HL-60 (cell line): ENCODE measurements at regions not wholly inside any gene's neighbourhood (a gene's known extent, or its start where the extent isn't known, plus 50 kb on each side); places are given as distances from the start of the nearest gene placed in this dataset.

Experiments
- DNase-seq, 2 experiments: peaks; one replicate each; pipeline ENCODE4 v3.0.0-alpha.2; 2010 to 2020; ENCODE audit warnings: low read depth in 1 of 2, low spot score in 1 of 2
- H3K27ac ChIP-seq: fragments of 250-450 bp; sonication (Bioruptor Pico); replicated peaks from 2 replicates; pipeline ENCODE4 v1.5.1; 2020; ENCODE audit warnings: mild to moderate bottlenecking, moderate library complexity
- H3K27me3 ChIP-seq: fragments of 250-450 bp; sonication (Bioruptor Pico); 2 replicates; pipeline ENCODE4 v1.5.1; 2021; ENCODE audit warnings: mild to moderate bottlenecking, moderate library complexity; ENCODE audit not compliant: insufficient read depth, poor library complexity, severe bottlenecking
- H3K4me3 ChIP-seq: replicated peaks from 2 replicates; pipeline ENCODE4 v1.5.1; 2011; ENCODE audit warnings: mild to moderate bottlenecking, control low read depth, low read length; ENCODE audit not compliant: insufficient read depth
- CTCF ChIP-seq: IDR thresholded peaks from one replicate; pipeline ENCODE4 v1.5.1; 2011; ENCODE audit warnings: low read length, control low read depth, inconsistent platforms; ENCODE audit not compliant: insufficient read depth
- GABPA ChIP-seq: IDR thresholded peaks from 2 replicates; pipeline ENCODE4 v1.6.1; 2012; ENCODE audit warnings: low read depth
- POLR2AphosphoS5 ChIP-seq: IDR thresholded peaks from 2 replicates; pipeline ENCODE4 v1.6.1; 2012; ENCODE audit warnings: low read depth
- REST ChIP-seq: IDR thresholded peaks from 2 replicates; pipeline ENCODE4 v1.6.1; 2012; ENCODE audit warnings: low read depth; ENCODE audit not compliant: insufficient replicate concordance
- SPI1 ChIP-seq: IDR thresholded peaks from 2 replicates; pipeline ENCODE4 v1.6.1; 2012; ENCODE audit warnings: low read depth, mild to moderate bottlenecking, borderline replicate concordance

GRCh38 chr14:56895154-56895553, 84.9 kb upstream of the OTX2 start:
- Histone ChIP-seq H3K27me3 (peaks cover 9% of the 10 kb centered on the region), H3K27ac (no peak overlapping the region), H3K4me3 (no peak overlapping the region)
- no peak for DNase-seq
- no peak for TF ChIP-seq SPI1
- no peak for TF ChIP-seq CTCF
- no peak for TF ChIP-seq REST
- no peak for TF ChIP-seq GABPA
- TF ChIP-seq POLR2AphosphoS5 = no peak

- Histone ChIP-seq H3K27me3 (peaks cover 9% of the 10 kb centered on the region), H3K27ac (no peak overlapping the region), H3K4me3 (no peak overlapping the region)
- no peak for DNase-seq
- TF ChIP-seq POLR2AphosphoS5 = no peak
- no peak for TF ChIP-seq GABPA
- TF ChIP-seq CTCF = no peak
- no peak for TF ChIP-seq REST
- no peak for TF ChIP-seq SPI1
Observed at GRCh38 chr14:56894591-56894991, 84.3 kb upstream of the OTX2 start.

- Histone ChIP-seq H3K27me3 (peaks cover 9% of the 10 kb centered on the region), H3K4me3 (no peak overlapping the region), H3K27ac (no peak overlapping the region)
- DNase-seq = no peak
- TF ChIP-seq GABPA (no peak), SPI1 (no peak), REST (no peak), CTCF (no peak), POLR2AphosphoS5 (no peak)
Observed at GRCh38 chr14:56892959-56893358, 82.7 kb upstream of the OTX2 start.
